ENCODE measurements at regions not wholly inside any gene's neighbourhood (a gene's known extent, or its start where the extent isn't known, plus 50 kb on each side); places are given as distances from the start of the nearest gene placed in this dataset.

DNA sequence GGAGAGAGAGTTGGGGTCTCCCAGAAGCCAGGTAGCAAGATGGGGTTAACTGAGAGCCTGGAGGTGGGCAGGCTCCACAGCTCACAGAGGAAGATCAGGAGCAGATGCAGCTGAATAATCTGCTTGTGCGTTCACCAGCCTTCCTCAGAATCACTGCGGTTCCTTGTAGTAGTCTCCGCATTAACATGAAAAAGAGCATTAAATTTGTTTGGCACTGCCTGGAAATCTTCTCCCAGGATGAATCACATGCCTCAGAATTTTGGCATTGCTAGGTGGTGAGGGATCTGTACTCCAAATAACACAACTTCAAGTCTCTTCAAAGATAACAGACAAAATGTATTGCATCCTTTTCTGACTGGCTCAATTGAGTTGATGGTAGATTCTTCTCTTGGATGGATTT lies 700.6 kb upstream of the ARRDC4 start:
- no peak for DNase-seq (ENCODE audit: low read depth, low spot score)

DNA sequence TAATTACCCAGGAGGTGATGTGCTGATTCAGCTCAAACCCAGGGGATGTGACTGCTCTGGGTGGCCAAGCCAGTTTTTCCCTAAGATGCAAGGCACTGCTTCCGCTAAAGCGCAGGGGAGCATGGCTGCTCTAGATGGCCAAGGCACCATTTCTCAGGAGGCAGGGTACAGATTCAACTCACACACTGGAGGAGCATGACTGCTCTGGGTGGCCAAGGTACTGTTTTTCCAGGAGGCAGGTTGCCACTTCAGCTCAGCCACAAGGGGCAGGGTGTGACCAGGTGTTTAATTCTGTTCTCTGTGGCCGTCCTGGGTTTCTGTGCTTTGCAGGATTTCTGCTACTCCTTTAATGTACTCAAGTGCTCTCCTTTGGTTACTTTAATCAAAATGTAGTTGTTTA lies 659.3 kb upstream of the ARRDC4 start:
- no peak for DNase-seq (ENCODE audit: low read depth, low spot score)

DNA sequence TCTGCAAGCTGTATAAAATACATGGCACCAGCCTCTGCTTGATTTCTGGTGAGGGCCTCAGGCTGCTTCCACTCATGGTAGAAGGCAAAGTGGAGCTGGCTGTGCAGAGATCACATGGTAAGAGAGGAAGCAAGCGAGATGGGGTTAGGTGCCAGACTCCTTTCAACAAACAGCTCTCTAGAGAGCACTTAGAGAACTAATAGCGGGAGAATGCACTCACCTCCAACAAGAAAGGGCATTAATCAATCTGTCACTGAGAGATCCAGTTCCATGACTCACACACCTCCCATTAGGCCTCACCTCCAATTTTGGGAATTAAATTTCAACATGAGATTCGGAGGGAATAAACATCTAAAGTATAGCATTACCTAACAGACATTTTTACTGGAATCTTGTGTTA lies 644.1 kb upstream of the ARRDC4 start:
- DNase-seq (ENCODE audit: low read depth, low spot score), result no peak

GRCh38 chr15:97317163-97317562 lies 643.3 kb upstream of the ARRDC4 start:
- no peak for DNase-seq (ENCODE audit: low read depth, low spot score)

DNA sequence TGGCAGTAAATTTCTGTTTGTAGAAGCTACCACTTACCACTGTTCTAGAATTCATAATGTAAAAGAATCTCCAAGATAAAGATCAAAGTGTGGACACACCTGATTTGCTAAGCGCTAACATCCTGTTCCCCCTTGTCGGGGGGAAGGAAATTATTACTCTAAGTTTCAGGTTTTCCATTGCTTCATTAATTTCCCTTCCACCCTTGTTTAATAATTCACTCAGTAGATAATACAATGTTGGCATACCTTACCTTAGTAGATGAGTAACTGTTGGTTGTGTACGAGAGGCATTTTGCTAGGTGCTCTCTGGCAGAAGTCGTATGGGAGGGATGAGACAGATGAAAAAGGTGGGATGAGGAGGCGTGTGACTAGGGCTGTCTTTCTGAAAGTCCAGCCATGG lies 641.2 kb upstream of the ARRDC4 start:
- no peak for DNase-seq (ENCODE audit: low read depth, low spot score)

DNA sequence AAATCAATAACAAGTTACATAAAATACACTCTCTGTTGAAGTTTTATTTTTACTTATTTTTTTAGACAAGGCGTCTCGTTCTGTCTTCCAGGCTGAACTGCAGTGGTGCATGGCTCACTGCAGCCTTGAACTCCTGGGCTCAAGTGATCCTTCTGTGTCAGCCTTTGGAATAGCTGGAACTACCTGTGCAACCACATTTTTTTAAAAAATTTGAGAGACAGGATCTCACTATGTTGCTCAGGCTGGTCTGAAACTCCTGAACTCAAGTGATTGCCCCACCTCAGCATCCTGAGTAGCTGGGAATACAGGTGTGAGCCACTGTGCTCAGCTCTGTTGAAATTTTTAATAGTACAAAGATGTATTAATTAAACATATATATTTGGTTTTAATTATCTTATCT lies 614.3 kb upstream of the ARRDC4 start:
- no peak for DNase-seq (ENCODE audit: low read depth, low spot score)

DNA sequence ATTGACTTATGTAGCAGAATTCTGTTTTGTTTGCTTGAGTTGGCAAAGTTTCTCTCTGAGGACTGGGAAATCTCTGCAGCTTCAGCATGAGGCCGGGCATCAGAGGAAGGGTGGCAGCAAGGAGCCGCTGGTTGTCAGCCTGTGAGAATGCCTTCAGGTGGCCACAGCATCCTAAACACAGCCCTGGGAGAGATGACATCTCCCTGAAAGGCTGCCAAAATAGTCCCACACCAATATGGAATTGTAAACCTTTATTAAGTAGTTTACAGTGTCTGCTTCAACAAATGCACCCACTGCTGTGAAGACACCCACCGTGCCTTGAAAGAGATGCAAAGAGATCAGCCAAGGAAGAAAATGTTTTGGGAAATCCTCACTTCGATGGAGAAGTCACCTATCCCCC lies 609.7 kb upstream of the ARRDC4 start:
- DNase-seq (ENCODE audit: low read depth, low spot score), result no peak

DNA sequence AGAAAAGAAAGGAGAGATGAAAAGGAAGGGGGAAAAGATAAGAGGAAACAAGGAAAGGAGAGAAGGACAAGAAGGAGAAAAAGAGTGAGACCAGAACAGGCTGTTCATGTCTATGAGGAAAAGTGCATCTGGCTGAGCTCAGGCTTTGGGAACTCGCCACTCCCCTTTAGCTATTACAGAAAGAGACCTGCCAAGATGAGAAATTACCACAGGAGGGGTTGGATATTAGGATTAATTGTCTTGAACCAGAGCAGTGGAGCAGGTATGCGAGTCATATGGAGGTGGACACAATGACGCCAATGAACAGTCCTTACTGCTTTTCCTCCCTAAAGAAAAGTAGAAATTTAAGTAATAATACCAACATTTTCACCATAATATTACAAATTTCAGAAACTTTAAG lies 577.0 kb upstream of the ARRDC4 start:
- DNase-seq (ENCODE audit: low read depth, low spot score), result no peak

GRCh38 chr15:97386940-97387339 lies 573.6 kb upstream of the ARRDC4 start:
- DNase-seq (ENCODE audit: low read depth, low spot score), result no peak

- no peak for DNase-seq (ENCODE audit: low read depth, low spot score)
Observed at GRCh38 chr15:97401195-97401594, 559.3 kb upstream of the ARRDC4 start.

- DNase-seq (ENCODE audit: low read depth, low spot score), result no peak
Observed at GRCh38 chr15:97401970-97402369, 558.5 kb upstream of the ARRDC4 start.

DNA sequence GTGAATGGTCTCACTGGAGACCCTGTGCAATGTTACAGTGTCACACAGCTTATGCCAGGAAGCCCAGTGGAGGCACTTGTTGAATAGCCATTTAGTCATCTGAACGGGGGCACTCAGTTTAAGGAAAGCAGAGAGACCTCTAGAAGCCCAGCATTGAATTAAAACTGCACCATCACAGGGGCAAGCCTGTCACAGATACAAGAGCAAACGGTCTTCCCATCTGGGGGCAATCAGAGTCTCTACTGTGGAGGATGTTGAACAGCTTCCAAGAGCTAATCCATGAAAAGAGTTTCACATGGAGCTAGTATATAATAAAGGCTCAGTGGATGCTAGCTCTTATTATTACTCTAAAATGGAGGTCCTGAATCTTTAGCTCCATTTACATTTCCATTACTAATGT lies 553.7 kb upstream of the ARRDC4 start:
- no peak for DNase-seq (ENCODE audit: low read depth, low spot score)

DNA sequence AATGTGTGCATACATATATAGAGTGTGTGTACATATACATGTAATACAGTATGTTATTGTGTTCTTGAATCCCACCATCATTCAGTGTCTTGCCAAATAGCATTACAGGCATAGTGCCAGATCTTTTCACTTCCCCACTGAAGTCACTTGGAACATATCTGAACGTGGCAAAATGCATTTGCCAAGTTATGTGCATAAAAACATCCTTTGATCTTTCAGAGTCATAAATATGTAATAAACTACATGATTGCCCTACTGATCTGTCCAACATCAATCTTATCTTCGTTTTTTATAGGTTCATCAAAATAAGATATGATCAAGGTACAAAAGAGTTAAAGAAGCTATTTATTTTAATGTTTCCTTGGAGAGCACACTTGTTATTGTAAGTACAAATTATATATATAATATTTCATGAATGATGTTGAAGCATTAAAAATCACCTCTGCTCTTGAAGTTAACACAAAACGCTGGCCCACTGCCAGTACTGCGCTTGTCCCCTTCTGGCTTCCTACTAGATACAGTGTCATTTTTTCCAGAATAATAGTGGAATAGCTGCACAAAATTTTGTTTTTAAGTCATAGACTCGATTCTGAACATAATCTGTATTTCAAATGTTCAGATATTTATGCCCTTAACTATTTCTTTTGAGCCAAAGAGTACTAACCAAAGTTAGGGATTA lies 549.5 kb upstream of the ARRDC4 start:
- no peak for DNase-seq (ENCODE audit: low read depth, low spot score)

GRCh38 chr15:97420130-97420529 lies 540.4 kb upstream of the ARRDC4 start:
- DNase-seq (ENCODE audit: low read depth, low spot score), result no peak

GRCh38 chr15:97425596-97425995 lies 534.9 kb upstream of the ARRDC4 start:
- DNase-seq (ENCODE audit: low read depth, low spot score), result no peak

DNA sequence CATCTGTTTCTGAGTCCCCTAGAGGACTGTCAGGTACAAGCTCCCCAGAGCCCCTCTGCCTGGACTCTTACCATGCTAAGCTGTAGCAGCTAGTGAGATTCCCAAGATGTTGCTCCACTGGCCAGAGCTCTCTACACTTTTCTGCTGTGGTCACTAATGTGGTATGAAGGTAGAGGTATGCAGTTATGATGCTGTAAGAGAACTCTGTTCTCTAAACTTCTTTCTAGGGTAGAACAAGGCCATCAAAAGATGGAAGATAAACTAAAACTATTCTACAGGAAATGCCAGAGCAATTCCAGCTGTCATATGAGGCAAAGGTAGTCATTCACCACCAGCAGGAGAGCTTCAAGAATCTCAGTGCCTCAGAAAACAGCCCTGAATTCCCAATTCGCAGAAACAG lies 517.4 kb upstream of the ARRDC4 start:
- no peak for DNase-seq (ENCODE audit: low read depth, low spot score)

DNA sequence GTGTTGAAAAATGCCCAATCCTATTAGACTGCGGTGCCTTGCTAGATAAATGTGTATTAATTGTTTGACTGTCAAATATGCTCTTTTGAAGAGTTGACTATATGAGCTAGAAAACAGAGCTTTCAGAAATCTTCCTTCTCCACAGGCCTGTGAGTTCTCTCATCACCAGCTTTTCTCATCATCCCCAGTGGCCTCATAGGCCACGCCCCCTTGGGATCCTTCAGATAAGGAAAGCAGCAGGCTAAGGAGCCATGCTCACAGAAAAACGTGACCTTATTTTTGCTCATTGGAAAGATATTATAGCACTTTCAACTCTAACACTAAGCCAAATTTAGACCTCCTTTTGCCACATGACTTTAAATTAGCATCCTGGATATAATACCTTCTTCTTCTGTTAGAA lies 514.4 kb upstream of the ARRDC4 start:
- no peak for DNase-seq (ENCODE audit: low read depth, low spot score)

DNA sequence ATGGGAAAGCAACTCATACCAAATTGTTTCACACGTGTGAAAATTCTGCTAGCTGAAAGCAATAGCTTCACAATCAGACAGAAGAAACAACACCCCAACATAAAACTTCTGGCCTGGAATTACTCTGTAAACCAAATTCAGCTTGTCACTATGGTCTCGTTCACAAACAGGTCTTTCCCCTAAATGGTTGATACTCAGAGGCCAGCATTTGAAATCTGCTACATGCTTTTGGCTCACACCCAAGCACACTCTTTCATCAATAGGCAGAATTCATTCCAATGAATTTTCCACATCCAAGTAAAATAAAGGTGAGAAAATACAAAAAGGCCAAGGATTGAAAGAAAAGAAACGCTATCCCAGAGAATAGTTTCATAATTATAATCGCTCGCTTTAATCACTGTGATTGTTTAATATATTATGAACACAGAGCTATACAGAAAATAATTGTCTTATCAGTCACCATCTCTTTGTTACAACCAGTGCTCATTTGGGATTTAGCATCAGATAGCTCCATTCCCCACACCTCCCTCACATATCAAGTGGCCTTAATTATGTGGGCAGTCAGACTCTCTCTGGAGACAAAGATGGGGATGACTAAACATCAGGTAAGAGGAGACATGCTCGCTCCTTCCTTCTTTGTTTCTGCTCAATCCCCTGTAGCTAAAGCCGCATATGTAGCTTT lies 503.8 kb upstream of the ARRDC4 start:
- DNase-seq (ENCODE audit: low read depth, low spot score), result no peak

- no peak for DNase-seq (ENCODE audit: low read depth, low spot score)
Observed at GRCh38 chr15:97457203-97457847, 503.2 kb upstream of the ARRDC4 start.

GRCh38 chr15:97459771-97460170 lies 500.7 kb upstream of the ARRDC4 start:
- no peak for DNase-seq (ENCODE audit: low read depth, low spot score)

DNA sequence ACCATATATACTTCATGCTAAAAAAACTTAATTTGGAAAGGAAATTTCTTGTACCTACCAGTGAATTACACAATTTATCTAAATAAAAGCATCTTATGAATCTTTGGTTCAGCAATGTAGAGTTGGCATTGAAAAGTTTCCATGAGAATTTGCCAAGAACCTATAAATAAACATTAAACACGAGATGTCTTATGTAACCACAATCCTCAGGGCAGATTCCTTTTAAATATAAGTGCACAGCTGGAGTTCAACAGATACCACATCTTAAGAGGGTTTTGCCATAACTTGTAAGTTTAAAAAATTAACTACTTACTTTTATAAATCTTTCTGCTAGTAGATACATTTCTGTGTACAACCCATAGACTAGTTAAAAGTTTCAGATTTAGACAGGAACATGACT lies 499.3 kb upstream of the ARRDC4 start:
- no peak for DNase-seq (ENCODE audit: low read depth, low spot score)

DNA sequence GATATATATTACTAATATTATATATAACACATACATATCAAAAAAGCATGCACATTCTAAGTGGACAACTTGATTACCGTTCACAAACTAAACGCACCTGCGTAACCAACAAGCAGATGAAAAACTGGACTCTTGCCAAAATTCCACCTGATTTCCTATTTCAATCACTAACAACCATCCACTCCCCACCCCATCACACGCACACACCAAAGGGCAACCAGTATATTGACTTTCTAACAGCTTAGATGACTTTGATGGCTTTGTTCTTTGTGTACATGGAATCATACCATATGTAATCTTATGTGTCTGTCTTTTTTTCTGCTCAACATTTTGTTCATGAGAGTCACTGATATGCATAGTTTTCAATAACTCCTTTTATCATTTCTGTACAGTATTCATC lies 496.8 kb upstream of the ARRDC4 start:
- DNase-seq (ENCODE audit: low read depth, low spot score), result no peak

DNA sequence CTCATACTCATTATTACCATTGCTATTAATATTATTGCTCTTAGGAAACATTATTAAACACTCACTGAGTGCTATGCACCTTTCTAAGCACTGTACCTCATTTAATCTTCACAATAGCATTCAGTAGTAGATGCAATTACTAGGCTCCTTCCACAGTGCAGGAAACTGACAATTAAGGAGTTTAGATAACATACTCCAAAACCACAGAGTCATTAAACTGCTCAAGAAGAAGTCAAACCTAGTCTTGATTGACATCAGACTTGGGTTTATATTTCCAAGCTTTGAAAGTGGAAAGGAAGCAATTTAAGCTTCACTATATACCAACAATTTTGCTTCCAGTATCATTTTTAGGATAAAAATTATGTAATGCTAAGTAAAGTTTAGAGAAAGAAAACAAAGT lies 490.1 kb upstream of the ARRDC4 start:
- DNase-seq (ENCODE audit: low read depth, low spot score), result no peak
